Caco-2 (cell line): ENCODE measurements at regions not wholly inside any gene's neighbourhood (a gene's known extent, or its start where the extent isn't known, plus 50 kb on each side); places are given as distances from the start of the nearest gene placed in this dataset.

ENCODE experiments used
- BruUV-seq: library from RNA; stranded (reverse); fragments of 400-500 nt; replicated peaks from 2 replicates; lab custom pipeline; 2021; lab: Mats Ljungman, UMichigan
- CTCF ChIA-PET: fragments of 300-600 bp; sonication (Branson Sonifier 250); formaldehyde crosslinking; loops from one replicate; lab custom pipeline; 2022; ENCODE audit warnings: antibody characterized with exemption; lab: Charles Lee
- POLR2A ChIA-PET: fragments of 300-600 bp; sonication (Branson Sonifier 250); formaldehyde crosslinking; loops from one replicate; lab custom pipeline; 2022; ENCODE audit warnings: antibody characterized with exemption; lab: Charles Lee
- DNase-seq, 2 experiments: peaks; one replicate each; pipeline versions ENCODE4 v3.0.0 to v3.0.0-alpha.2; 2020 to 2022
- H3K27me3 ChIP-seq: replicated peaks from 2 replicates; pipeline ENCODE4 v1.6.0; 2011; ENCODE audit warnings: low read length; ENCODE audit not compliant: control insufficient read depth, insufficient read depth
- H3K36me3 ChIP-seq: 2 replicates; pipeline ENCODE4 v1.5.1; 2011; ENCODE audit warnings: low read length; ENCODE audit not compliant: control insufficient read depth, insufficient read depth
- H3K4me1 ChIP-seq: fragments of 250-450 bp; sonication (Bioruptor Pico); 2 replicates; pipeline ENCODE4 v1.5.1; 2020; ENCODE audit warnings: mild to moderate bottlenecking
- H3K4me3 ChIP-seq: 2 replicates; pipeline ENCODE4 v1.5.1; 2011; ENCODE audit warnings: low read depth, mild to moderate bottlenecking, control low read depth, low read length
- H3K9me3 ChIP-seq: fragments of 250-450 bp; sonication (Bioruptor Pico); 2 replicates; pipeline ENCODE4 v1.5.1; 2020; ENCODE audit warnings: mild to moderate bottlenecking, moderate library complexity
- H3K27ac Mint-ChIP-seq: one replicate; pipeline ENCODE4 v1.8.0; 2022; ENCODE audit warnings: mixed read lengths; ENCODE audit not compliant: unreplicated experiment
- H3K27me3 Mint-ChIP-seq: one replicate; pipeline ENCODE4 v1.8.0; 2022; ENCODE audit warnings: mixed read lengths; ENCODE audit not compliant: insufficient read depth, unreplicated experiment
- H3K36me3 Mint-ChIP-seq: one replicate; pipeline ENCODE4 v1.8.0; 2022; ENCODE audit warnings: mild to moderate bottlenecking, mixed read lengths; ENCODE audit not compliant: insufficient read depth, unreplicated experiment
- H3K4me1 Mint-ChIP-seq: one replicate; pipeline ENCODE4 v1.8.0; 2022; ENCODE audit warnings: low read depth, mixed read lengths; ENCODE audit not compliant: unreplicated experiment
- H3K4me3 Mint-ChIP-seq: one replicate; pipeline ENCODE4 v1.8.0; 2022; ENCODE audit warnings: mild to moderate bottlenecking, moderate library complexity, mixed read lengths; ENCODE audit not compliant: unreplicated experiment
- H3K9me3 Mint-ChIP-seq: one replicate; pipeline ENCODE4 v1.8.0; 2022; ENCODE audit warnings: mixed read lengths; ENCODE audit not compliant: unreplicated experiment
- CTCF ChIP-seq, 2 experiments: fragments of 200-600 bp in 1 of 2; IDR thresholded peaks; 1 replicate in 1 of 2; 2 replicates in 1 of 2; pipeline versions ENCODE4 v1.5.1 to v1.8.0; 2011 to 2022; ENCODE audit warnings: antibody characterized with exemption in 1 of 2, control low read depth in 1 of 2, inconsistent platforms in 1 of 2, low read depth in 1 of 2, low read length in 1 of 2, mild to moderate bottlenecking in 1 of 2, moderate library complexity in 1 of 2; ENCODE audit not compliant: insufficient read depth in 1 of 2, severe bottlenecking in 1 of 2, unreplicated experiment in 1 of 2
- intact Hi-C: fragments of 100-400 bp; cut with micrococcal nuclease; formaldehyde crosslinking; loops from one replicate; pipeline ENCODE4 v1.10.0; 2022; ENCODE audit not compliant: unreplicated experiment

GRCh38 chr6:156062091-156062563 lies 606.5 kb upstream of the NOX3 start:
- intact Hi-C loops, result no loop called here
- Mint-ChIP-seq H3K27ac (no peak overlapping the region), H3K4me3 (no peak overlapping the region), H3K4me1 (no peaks in the 10 kb centered on the region), H3K9me3 (no peaks in the 10 kb centered on the region), H3K27me3 (no peaks in the 10 kb centered on the region), H3K36me3 (no peaks in the 10 kb centered on the region)
- DNase-seq, result no peak
- CTCF ChIA-PET, result no interaction called here
- Histone ChIP-seq H3K27me3 (no peaks in the 10 kb centered on the region), H3K4me3 (no peak overlapping the region), H3K4me1 (no peaks in the 10 kb centered on the region), H3K9me3 (no peaks in the 10 kb centered on the region), H3K36me3 (no peaks in the 10 kb centered on the region)
- BruUV-seq, result no TSS peak
- POLR2A ChIA-PET, result no interaction called here
- no peak for TF ChIP-seq CTCF (IDR thresholded peaks at IDR 0.05; ENCODE audit: insufficient read depth in 1 of 2, low read depth in 1 of 2, low read length in 1 of 2, severe bottlenecking in 1 of 2, unreplicated experiment in 1 of 2)

GRCh38 chr6:156061465-156061864 lies 605.8 kb upstream of the NOX3 start:
- POLR2A ChIA-PET, result no interaction called here
- H3K27me3 Mint-ChIP-seq, result no peaks in the 10 kb centered on the region
- intact Hi-C loops, result no loop called here

GRCh38 chr6:156060013-156060412 lies 604.4 kb upstream of the NOX3 start:
- DNase-seq, result no peak
- no peaks in the 10 kb centered on the region for H3K36me3 Mint-ChIP-seq
- Histone ChIP-seq H3K4me1 (no peaks in the 10 kb centered on the region), H3K9me3 (no peaks in the 10 kb centered on the region), H3K36me3 (no peaks in the 10 kb centered on the region), H3K4me3 (no peak overlapping the region), H3K27me3 (no peaks in the 10 kb centered on the region)
- H3K4me3 Mint-ChIP-seq, result no peak overlapping the region
- intact Hi-C loops, result no loop called here
- ChIA-PET POLR2A (no interaction called here), CTCF (no interaction called here)
- H3K9me3 Mint-ChIP-seq, result no peaks in the 10 kb centered on the region
- BruUV-seq, result no TSS peak
- H3K27me3 Mint-ChIP-seq, result no peaks in the 10 kb centered on the region
- TF ChIP-seq CTCF (IDR thresholded peaks at IDR 0.05; ENCODE audit: insufficient read depth in 1 of 2, low read depth in 1 of 2, low read length in 1 of 2, severe bottlenecking in 1 of 2, unreplicated experiment in 1 of 2), result no peak
- H3K27ac Mint-ChIP-seq, result no peak overlapping the region
- H3K4me1 Mint-ChIP-seq, result no peaks in the 10 kb centered on the region

More at GRCh38 chr6:156061465-156061864, 605.8 kb upstream of the NOX3 start:
- BruUV-seq, result no TSS peak
- H3K27me3 ChIP-seq, result no peaks in the 10 kb centered on the region
- Mint-ChIP-seq H3K4me3 (no peak overlapping the region), H3K27ac (no peak overlapping the region), H3K9me3 (no peaks in the 10 kb centered on the region), H3K4me1 (no peaks in the 10 kb centered on the region), H3K36me3 (no peaks in the 10 kb centered on the region)
- no peak overlapping the region for H3K4me3 ChIP-seq
- no peaks in the 10 kb centered on the region for H3K9me3 ChIP-seq
- CTCF ChIA-PET, result no interaction called here
- H3K4me1 ChIP-seq, result no peaks in the 10 kb centered on the region
- no peak for TF ChIP-seq CTCF (IDR thresholded peaks at IDR 0.05; ENCODE audit: insufficient read depth in 1 of 2, low read depth in 1 of 2, low read length in 1 of 2, severe bottlenecking in 1 of 2, unreplicated experiment in 1 of 2)
- no peak for DNase-seq
- H3K36me3 ChIP-seq, result no peaks in the 10 kb centered on the region
